Ammon's horn (tissue), 1 donor: ENCODE measurements at regions not wholly inside any gene's neighbourhood (a gene's known extent, or its start where the extent isn't known, plus 50 kb on each side); places are given as distances from the start of the nearest gene placed in this dataset.
A peak's percentile ranks its signal among the peaks of the same experiment; 100 is the strongest.
"Not testable (repeated sequence)": the region's sequence is repeated elsewhere in the genome, so short reads cannot be mapped to it uniquely, and the experiment has no call there.

Experiments
- DNase-seq: peaks from one replicate; pipeline ENCODE4 v3.0.0-alpha.2; 2016; ENCODE audit warnings: low spot score

DNA sequence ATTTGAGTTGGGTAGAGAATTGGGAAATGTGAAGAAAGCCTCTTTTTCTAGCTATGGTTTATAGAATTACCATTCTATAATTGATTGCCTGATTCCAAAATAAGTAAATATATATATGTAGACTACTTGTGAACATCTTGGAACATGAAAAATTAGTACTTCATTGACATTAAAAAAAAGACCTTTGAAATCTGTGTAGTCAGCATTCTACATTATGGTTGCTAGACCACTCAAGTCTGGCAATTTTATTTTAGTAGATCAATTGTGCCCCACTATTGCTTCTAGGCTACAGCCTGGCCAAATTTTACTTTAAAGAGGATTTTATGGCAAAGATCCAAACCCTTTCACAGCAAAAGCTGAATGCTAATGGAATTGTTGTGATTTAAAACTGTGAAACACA lies 279.8 kb downstream of the IKZF2 start:
- DNase-seq: no peak

DNA sequence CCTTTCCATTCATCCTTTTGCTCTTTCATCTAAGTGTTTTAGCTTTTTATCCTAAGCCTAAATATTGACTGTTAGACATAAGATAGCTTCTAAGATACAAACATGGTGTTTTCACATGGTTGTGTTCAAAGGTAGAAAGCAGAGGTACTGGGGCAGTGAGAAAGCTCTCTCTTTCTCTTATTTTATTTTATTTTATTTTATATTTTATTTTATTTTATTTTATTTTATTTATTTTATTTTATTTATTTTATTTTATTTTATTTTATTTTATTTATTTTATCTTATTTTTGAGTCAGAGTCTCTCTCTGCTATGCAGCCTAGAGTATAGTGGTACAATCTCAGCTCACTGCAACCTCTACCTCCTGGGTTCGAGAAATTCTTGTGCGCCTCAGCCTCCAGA lies 287.2 kb downstream of the IKZF2 start:
- no peak for DNase-seq

DNA sequence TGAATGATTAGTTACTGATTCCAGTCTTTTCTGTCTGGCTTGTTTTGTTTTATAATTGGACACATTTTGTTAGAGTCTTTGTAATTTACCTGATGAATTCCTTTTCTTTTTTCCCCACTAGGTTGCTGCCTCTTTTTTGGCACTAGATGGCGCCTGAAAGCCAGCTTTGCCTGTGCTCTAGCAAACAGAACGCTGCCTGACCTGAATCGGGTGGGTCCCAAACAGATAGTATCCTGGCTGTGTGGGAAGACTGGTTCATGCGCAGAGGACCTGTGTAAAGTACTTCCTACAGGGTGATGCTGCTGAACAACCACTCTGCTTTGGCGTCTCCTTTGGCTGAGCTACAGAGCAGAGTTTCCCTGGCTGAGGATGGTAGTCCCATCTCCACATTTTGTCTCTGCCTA lies 288.2 kb downstream of the IKZF2 start:
- no peak for DNase-seq

DNA sequence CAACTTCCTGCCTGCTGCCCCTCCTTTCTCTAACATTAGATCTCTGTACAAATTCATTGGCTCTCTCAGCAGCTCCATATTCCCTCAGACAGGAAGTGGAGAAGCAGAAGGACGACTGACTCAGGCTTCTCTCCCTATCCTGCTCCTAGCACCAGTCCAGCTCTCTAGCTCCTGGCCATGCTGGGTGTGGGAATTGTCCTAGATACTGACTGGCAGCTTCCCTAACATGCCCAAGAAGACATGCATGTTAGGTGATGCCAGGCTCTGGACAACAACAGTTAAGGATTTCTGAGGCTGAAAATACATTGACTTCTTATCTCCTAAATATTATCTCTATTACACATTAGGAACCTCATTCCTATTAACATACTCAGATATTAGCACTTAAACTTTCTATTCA lies 292.9 kb downstream of the IKZF2 start:
- DNase-seq: no peak

- DNase-seq: no peak
These were observed 296.6 kb downstream of the IKZF2 start for GRCh38 chr2:212854771-212855170.

DNA sequence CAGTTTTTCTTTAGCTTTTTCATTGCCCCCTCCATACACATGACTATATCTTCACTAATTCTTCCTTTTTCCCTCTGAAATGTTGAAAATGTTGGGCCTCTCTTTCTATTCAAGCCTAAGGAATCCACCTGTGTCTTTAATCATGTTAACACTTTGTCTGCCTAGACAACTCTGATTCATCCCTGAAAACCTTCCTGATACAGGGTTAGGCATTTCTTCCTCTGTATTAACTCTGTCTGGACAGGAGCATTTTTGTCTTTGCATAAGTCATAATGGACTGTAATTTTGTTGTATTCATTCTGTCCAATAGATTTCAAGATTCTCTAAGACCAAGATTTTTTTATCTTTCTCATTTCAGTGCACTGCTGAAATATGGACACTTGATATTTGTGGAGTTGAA lies 297.3 kb downstream of the IKZF2 start:
- no peak for DNase-seq

DNA sequence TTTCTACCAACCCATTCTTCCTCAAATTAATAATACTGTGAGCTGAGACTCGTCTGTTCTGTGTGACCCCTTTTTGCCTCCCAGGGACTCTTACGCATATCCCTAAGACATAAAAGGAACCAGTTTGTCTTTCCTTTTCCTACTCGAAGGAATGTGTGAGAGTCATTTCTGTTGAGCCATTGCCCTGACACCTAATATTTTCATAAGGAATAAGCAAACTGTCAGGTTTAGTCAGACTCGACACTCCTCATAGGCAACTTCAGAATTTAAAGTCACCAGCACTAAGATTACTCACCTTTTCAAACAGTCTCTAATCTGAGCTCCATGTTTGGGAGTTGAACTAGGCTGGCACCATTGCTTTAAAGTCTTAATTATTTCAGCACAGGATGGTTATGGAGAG lies 305.5 kb downstream of the IKZF2 start:
- DNase-seq: no peak

DNA sequence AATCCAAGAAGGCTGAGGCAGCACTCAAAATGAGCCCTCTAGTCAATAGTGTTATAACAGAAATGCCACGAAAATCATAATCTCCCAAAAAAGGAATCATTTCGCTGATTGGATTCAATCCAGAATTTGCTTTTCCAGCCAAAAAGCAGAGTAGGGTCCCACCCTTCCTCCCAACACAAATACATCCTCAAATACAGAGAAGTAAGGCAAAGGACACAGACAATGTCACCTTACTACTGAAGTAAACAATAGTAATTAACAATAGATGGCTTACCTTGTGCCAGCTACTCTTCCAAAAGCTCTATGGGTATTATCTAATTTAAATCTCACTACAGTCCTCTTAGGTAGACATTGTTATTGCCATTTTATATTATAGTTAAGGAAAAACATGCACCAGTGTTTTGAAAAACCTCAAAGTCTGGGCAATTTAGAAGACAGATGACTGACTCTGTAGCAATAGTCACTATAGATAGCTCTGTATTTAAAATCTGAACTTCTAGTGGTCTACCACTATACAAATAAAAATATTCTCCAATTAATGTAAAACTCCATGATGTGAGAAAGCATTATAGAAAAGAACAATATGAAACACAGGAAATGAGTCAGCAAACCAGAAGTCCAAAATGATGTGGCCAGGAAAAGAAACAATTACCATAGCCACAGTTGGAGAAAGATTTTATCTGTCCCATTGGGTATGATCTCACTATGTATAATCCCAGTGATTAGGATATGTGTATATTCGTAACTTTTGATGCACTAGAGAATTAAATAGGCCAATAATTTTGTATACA lies 305.0 kb upstream of the ERBB4 start:
- DNase-seq: no peak

- DNase-seq: peak; percentile 10
These were observed 304.1 kb upstream of the ERBB4 start for GRCh38 chr2:212842544-212843185.

GRCh38 chr2:212841460-212841859 lies 302.9 kb upstream of the ERBB4 start:
- no peak for DNase-seq

DNA sequence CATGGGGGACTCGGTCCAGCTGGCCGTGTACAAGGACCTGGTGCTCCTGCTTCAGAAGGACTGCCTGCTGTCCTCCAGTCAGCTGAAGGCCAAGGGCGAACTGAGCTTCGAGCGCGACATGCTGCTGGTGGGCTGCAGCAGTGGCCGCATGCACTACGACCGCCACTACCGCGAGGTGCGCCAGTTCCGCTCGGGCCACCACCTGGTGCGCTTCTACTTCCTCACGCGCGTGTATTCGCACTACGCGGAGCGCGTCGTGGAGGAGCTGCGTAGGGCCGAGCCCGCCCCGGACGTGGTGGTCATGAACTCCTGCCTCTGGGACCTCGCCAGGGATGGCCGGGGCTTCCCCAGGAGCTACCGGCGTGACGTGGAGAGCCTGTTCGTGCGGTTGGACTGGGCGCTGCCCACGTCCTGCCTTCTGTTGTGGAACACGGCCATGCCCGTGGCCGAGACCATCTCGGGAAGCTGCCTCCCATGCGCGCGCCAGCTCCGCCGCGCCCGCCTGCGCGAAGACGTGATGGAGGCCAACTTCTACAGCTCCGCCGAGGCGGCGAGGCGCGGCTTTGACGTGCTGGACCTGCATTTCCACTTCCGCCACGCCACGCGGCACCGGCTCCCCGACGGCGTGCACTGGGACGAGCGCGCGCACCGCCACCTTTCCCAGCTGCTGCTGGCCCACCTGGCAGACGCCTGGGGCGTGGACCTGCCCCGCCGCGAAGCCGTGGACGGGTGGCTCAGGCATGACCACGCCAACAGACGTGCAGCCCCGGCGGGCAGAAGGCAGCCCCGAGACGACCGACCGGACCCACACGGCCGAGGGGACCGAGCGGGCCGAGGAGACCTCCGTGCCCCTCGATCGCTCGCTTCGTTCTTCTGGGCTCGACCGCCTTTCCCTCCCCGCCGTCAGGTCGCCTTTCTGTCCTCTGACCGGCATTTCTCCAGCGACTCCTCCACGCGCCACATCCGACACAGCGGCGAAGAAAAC lies 293.9 kb upstream of the ERBB4 start:
- no peak for DNase-seq

GRCh38 chr2:212831671-212832199 lies 293.1 kb upstream of the ERBB4 start:
- DNase-seq: no peak

- DNase-seq: no peak
These were observed 277.7 kb upstream of the ERBB4 start for GRCh38 chr2:212816267-212816666.

- no peak for DNase-seq
These were observed 276.9 kb upstream of the ERBB4 start for GRCh38 chr2:212815453-212815852.

- no peak for DNase-seq
These were observed 276.3 kb upstream of the ERBB4 start for GRCh38 chr2:212814941-212815340.

- no peak for DNase-seq
These were observed 273.3 kb upstream of the ERBB4 start for GRCh38 chr2:212811921-212812320.

DNA sequence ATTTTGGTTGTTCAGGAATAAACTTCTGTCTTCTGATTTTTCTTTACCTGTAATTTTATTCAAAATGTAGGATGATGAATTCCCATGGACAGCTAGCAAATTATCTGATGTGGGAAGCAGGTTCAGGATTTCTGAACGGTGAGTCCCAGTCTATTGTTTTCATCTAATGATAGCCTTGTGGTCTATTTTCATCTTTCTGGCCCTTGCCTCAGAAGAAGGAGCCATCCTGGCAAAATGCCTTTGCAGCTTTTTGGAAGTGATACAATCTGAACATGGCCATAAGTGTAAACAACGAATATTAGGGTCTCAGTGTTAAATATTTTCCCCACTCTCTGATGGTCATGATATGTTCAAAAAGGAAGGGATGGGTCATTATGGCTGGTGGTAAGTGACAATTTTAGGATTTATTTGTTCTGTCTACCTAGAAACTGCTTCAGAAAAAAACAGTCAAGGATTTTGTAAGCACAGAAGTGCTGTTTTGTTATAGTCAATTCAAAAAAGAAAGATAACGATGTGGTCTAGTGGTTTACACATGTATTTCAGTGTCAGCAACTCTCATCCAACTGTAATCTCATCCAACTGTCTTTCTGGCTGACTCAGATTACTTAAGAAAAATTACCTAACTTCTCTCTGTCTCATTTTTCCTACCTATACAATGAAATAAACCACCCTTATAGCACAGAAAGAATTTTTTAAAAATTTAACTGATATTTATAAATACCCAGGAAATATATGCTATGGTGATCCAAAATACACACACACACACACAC lies 272.6 kb upstream of the ERBB4 start:
- no peak for DNase-seq

- no peak for DNase-seq
These were observed 259.0 kb upstream of the ERBB4 start for GRCh38 chr2:212797484-212798205.

- DNase-seq: no peak
These were observed 255.9 kb upstream of the ERBB4 start for GRCh38 chr2:212794471-212794870.

- no peak for DNase-seq
These were observed 253.0 kb upstream of the ERBB4 start for GRCh38 chr2:212791569-212791968.

DNA sequence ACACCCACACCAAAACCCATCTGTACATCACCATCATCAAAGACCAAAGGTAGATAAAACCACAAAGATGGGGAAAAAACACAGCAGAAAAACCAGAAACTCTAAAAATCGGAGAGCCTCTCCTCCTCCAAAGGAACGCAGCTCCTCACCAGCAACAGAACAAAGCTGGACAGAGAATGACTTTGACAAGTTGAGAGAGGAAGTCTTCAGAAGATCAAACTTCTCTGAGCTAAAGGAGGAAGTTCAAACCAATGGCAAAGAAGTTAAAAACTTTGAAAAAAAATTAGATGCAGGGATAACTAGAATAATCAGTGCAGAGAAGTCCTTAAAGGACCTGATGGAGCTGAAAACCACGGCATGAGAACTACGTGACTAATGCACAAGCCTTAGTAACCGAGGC lies 247.5 kb upstream of the ERBB4 start:
- DNase-seq: not testable (repeated sequence)
